ENCODE measurements at regions not wholly inside any gene's neighbourhood (a gene's known extent, or its start where the extent isn't known, plus 50 kb on each side); places are given as distances from the start of the nearest gene placed in this dataset.

GRCh38 chr16:79326549-79326948 lies 274.0 kb downstream of the MAF start:
- DNase-seq = no peak

GRCh38 chr16:79325226-79325945 lies 275.2 kb downstream of the MAF start:
- no peak for DNase-seq

GRCh38 chr16:79320956-79321355 lies 279.6 kb downstream of the MAF start:
- no peak for DNase-seq

GRCh38 chr16:79318143-79318899 lies 282.2 kb downstream of the MAF start:
- DNase-seq = no peak

GRCh38 chr16:79317521-79317920 lies 283.0 kb downstream of the MAF start:
- no peak for DNase-seq

- no peak for DNase-seq
Observed at GRCh38 chr16:79317026-79317425, 283.5 kb downstream of the MAF start.

- DNase-seq = no peak
Observed at GRCh38 chr16:79316004-79316458, 284.5 kb downstream of the MAF start.

- DNase-seq = no peak
Observed at GRCh38 chr16:79312502-79312901, 288.0 kb downstream of the MAF start.

- DNase-seq = no peak
Observed at GRCh38 chr16:79310710-79311109, 289.8 kb downstream of the MAF start.

- no peak for DNase-seq
Observed at GRCh38 chr16:79309606-79310005, 290.9 kb downstream of the MAF start.

GRCh38 chr16:79307214-79307613 lies 293.3 kb downstream of the MAF start:
- no peak for DNase-seq

GRCh38 chr16:79305074-79305473 lies 295.5 kb downstream of the MAF start:
- DNase-seq = no peak

GRCh38 chr16:79303959-79304387 lies 296.6 kb downstream of the MAF start:
- DNase-seq = no peak

GRCh38 chr16:79303206-79303605 lies 297.3 kb downstream of the MAF start:
- no peak for DNase-seq

- no peak for DNase-seq
Observed at GRCh38 chr16:79302731-79303130, 297.8 kb downstream of the MAF start.

GRCh38 chr16:79301051-79301450 lies 299.5 kb downstream of the MAF start:
- DNase-seq = peak; percentile 36

- no peak for DNase-seq
Observed at GRCh38 chr16:79298894-79299799, 301.4 kb downstream of the MAF start.

- DNase-seq = no peak
Observed at GRCh38 chr16:79298476-79298875, 302.1 kb downstream of the MAF start.

GRCh38 chr16:79297805-79298204 lies 302.7 kb downstream of the MAF start:
- DNase-seq = no peak

GRCh38 chr16:79297296-79297695 lies 303.2 kb downstream of the MAF start:
- no peak for DNase-seq

GRCh38 chr16:79296491-79296890 lies 304.0 kb downstream of the MAF start:
- no peak for DNase-seq

- DNase-seq = no peak
Observed at GRCh38 chr16:79295746-79296145, 304.8 kb downstream of the MAF start.

- peak; percentile 18 for DNase-seq
Observed at GRCh38 chr16:79295162-79295561, 305.4 kb downstream of the MAF start.

All from DMS79 treated with DMSO at 0.1 percent for 48 hours (cell line).